ENCODE measurements at regions not wholly inside any gene's neighbourhood (a gene's known extent, or its start where the extent isn't known, plus 50 kb on each side); places are given as distances from the start of the nearest gene placed in this dataset.

GRCh38 chr1:65079941-65080340, 68.1 kb upstream of the AK4 start:
- TF ChIP-seq POLR2A (IDR thresholded peaks at IDR 0.05; ENCODE audit: low read depth, low read length) (no peak), CTCF (IDR thresholded peaks at IDR 0.05; ENCODE audit: extremely low read depth in 1 of 2, insufficient read depth in 1 of 2, low read depth in 1 of 2, low read length in 2 of 2) (no peak), EZH2 (IDR thresholded peaks at IDR 0.05; ENCODE audit: borderline replicate concordance, low read depth, low read length, severe bottlenecking) (no peak)
